Bronchial epithelial cell (primary cell): ENCODE measurements at regions not wholly inside any gene's neighbourhood (a gene's known extent, or its start where the extent isn't known, plus 50 kb on each side); places are given as distances from the start of the nearest gene placed in this dataset.

Source experiments
- DNase-seq: peaks from one replicate; pipeline ENCODE4 v3.0.0-alpha.2; 2010; ENCODE audit warnings: low read depth
- FAIRE-seq: peaks from 2 replicates; lab custom pipeline; 2011; peaks lifted over from hg19 to GRCh38; lab: Jason Lieb, UNC
- H3K27me3 ChIP-seq: 2 replicates; pipeline ENCODE4 v1.5.1; 2011; ENCODE audit warnings: low read length; ENCODE audit not compliant: control insufficient read depth, insufficient read depth
- H3K36me3 ChIP-seq: 2 replicates; pipeline ENCODE4 v1.5.1; 2011; ENCODE audit warnings: low read length; ENCODE audit not compliant: control insufficient read depth, insufficient read depth
- H3K4me3 ChIP-seq: 2 replicates; pipeline ENCODE4 v1.5.1; 2011; ENCODE audit warnings: mild to moderate bottlenecking, low read depth, low read length, control low read depth
- CTCF ChIP-seq: IDR thresholded peaks from 2 replicates; pipeline ENCODE4 v1.5.1; 2011; ENCODE audit warnings: mild to moderate bottlenecking, moderate library complexity, low read length, control low read depth, inconsistent platforms; ENCODE audit not compliant: insufficient read depth, severe bottlenecking

DNA sequence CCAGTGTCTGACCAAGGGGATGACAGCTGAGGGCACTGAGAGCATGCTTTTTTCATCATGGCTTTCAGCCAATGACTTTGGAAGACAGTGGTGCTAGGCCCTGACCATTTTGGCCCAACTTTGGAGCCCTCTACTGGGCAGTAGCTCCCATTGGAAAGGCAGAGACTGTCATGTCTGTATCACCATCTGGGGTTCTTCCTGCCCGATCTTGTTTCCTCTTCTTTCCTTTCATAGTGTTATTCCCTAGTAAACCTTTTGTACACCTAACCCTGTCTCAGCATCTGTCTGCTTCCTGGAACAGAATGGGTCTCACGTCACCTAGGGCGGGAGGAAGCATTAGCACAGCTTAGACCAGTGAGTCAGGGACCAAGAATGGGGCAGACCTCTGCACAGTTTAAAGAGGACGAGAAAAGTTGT is 97.4 kb upstream of the MAST4 start:
- H3K36me3 ChIP-seq: no peaks in the 10 kb centered on the region
- FAIRE-seq (no peak), DNase-seq (peak; percentile 96)
- peak; percentile 55 for TF ChIP-seq CTCF
- H3K27me3 ChIP-seq: no peaks in the 10 kb centered on the region
- H3K4me3 ChIP-seq: no peak overlapping the region

DNA sequence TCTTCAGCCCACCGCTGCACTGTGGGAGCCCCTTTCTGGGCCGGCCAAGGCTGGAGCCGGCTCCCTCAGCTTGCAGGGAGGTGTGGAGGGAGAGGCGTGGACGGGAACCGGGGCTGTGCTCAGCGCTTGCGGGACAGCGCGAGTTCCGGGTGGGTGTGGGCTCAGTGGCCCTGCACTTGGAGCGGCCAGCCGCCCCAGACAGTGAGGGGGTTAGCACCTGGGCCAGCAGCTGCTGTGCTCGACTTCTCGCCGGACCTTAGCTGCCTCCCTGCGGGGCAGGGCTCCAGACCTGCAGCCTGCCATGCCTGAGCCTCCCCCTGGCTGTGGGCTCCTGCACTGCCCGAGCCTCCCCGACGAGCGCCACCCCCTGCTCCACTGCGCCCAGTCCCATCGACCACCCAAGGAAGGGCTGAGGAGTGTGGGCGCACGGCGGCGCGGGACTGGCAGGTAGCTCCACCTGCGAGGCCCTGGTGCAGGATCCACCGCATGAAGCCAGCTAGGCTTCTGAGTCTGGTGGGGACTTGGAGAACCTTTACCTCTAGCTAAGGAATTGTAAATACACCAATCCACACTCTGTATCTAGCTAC is 92.9 kb upstream of the MAST4 start:
- TF ChIP-seq CTCF: no peak
- FAIRE-seq: no peak
- DNase-seq: no peak
- H3K36me3 ChIP-seq: no peaks in the 10 kb centered on the region
- no peaks in the 10 kb centered on the region for H3K27me3 ChIP-seq
- H3K4me3 ChIP-seq: no peak overlapping the region

GRCh38 chr5:66507106-66507505 is 89.1 kb upstream of the MAST4 start:
- no peaks in the 10 kb centered on the region for H3K27me3 ChIP-seq
- no peak overlapping the region for H3K4me3 ChIP-seq
- no peak for TF ChIP-seq CTCF
- H3K36me3 ChIP-seq: no peaks in the 10 kb centered on the region
- no peak for FAIRE-seq
- no peak for DNase-seq

DNA sequence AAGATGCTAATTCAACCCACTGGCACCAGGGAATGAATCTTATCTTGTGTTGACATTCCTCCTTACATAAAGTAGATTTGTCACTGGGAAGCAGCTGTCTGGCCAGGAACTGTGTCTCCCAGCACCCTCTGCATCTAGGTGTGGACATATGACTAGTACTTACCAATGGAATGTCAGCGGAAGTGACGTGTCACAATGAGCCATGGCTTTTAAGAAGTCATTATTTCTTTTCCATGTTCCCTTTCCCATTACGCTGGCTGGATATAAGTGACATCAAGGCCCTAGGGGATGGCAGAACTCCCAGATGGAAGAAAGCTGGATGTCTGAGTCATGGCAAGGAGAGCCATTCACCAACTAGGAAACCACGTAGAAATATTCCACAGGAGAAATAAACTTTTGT is 84.7 kb upstream of the MAST4 start:
- Histone ChIP-seq H3K27me3 (no peaks in the 10 kb centered on the region), H3K36me3 (no peaks in the 10 kb centered on the region), H3K4me3 (no peak overlapping the region)
- DNase-seq (no peak), FAIRE-seq (no peak)
- TF ChIP-seq CTCF: no peak

GRCh38 chr5:66513130-66513529 is 83.1 kb upstream of the MAST4 start:
- FAIRE-seq: no peak
- no peaks in the 10 kb centered on the region for H3K27me3 ChIP-seq
- no peak overlapping the region for H3K4me3 ChIP-seq
- H3K36me3 ChIP-seq: no peaks in the 10 kb centered on the region
- DNase-seq: no peak
- TF ChIP-seq CTCF: no peak

DNA sequence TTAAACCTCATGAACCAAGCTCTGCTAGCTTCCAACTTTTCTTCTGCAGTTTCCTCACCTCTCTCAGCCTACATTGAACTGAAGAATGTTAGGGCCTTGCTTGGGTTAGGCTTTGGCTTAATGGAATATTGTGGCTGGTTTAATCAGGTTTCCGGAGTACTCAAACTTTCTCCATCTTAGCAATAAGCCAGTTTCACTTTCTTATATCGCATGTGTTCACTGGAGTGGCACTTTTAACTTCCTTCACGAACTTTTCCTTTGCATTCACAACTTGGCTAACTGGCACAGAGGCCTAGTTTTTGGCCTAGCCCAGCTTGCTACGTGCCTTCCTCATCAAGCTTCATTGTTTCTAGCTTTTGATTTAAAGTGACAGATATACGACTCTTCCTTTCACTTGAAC is 81.0 kb upstream of the MAST4 start:
- no peaks in the 10 kb centered on the region for H3K27me3 ChIP-seq
- DNase-seq (no peak), FAIRE-seq (no peak)
- TF ChIP-seq CTCF: no peak
- H3K4me3 ChIP-seq: no peak overlapping the region
- no peaks in the 10 kb centered on the region for H3K36me3 ChIP-seq
